AG04450 (cell line): ENCODE measurements at regions not wholly inside any gene's neighbourhood (a gene's known extent, or its start where the extent isn't known, plus 50 kb on each side); places are given as distances from the start of the nearest gene placed in this dataset.

Experiments
- CTCF ChIA-PET: fragments of 300-600, 350-600 bp; formaldehyde crosslinking; extraction: SDS; loops from one replicate; lab custom pipeline; 2022; ENCODE audit warnings: antibody characterized with exemption, inconsistent platforms; lab: Charles Lee
- POLR2A ChIA-PET: fragments of 350-600 bp; formaldehyde crosslinking; extraction: SDS; loops from one replicate; lab custom pipeline; 2021; ENCODE audit warnings: antibody characterized with exemption, inconsistent platforms; lab: Yijun Ruan, JAX
- DNase-seq: peaks from one replicate; pipeline ENCODE4 v3.0.0-alpha.2; 2011; ENCODE audit warnings: low read depth, low spot score
- H3K27ac ChIP-seq: one replicate; pipeline ENCODE4 v1.5.1; 2012; ENCODE audit warnings: low read depth, low read length, control low read depth
- H3K27me3 ChIP-seq: one replicate; pipeline ENCODE4 v1.6.0; 2012; ENCODE audit warnings: low read length; ENCODE audit not compliant: control insufficient read depth, insufficient read depth
- H3K4me3 ChIP-seq: 2 replicates; pipeline ENCODE4 v1.5.1; 2011; ENCODE audit warnings: mild to moderate bottlenecking, low read depth, low read length, control low read depth
- H3K9me3 ChIP-seq: 2 replicates; pipeline ENCODE4 v1.5.1; 2012; ENCODE audit warnings: low read length; ENCODE audit not compliant: control insufficient read depth, insufficient read depth
- TF ChIP-seq, protein P1 (sequence below): IDR thresholded peaks from 2 replicates; pipeline ENCODE4 v1.5.1; 2011; ENCODE audit warnings: low read depth, low read length, control low read depth, inconsistent platforms

DNA sequence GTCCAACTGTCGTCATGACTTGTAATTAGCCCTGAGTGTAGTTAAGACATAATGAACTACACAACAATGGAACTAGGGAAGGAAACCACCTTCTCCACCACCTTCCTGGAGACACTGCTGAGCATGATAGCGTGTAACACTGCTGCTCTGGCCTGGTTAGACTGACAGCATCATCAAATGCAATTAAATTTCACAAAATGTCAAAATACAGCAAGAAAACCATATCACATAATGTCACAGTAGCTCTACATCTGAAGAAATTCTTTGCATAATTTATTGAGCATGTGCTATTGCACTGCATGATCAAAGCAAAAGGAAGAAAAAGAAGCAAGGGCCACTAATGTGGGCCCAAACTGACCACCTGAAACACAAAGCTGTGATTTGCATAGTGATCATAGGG, 321.8 kb upstream of the TMTC1 start:
- TF ChIP-seq, protein P1, sequence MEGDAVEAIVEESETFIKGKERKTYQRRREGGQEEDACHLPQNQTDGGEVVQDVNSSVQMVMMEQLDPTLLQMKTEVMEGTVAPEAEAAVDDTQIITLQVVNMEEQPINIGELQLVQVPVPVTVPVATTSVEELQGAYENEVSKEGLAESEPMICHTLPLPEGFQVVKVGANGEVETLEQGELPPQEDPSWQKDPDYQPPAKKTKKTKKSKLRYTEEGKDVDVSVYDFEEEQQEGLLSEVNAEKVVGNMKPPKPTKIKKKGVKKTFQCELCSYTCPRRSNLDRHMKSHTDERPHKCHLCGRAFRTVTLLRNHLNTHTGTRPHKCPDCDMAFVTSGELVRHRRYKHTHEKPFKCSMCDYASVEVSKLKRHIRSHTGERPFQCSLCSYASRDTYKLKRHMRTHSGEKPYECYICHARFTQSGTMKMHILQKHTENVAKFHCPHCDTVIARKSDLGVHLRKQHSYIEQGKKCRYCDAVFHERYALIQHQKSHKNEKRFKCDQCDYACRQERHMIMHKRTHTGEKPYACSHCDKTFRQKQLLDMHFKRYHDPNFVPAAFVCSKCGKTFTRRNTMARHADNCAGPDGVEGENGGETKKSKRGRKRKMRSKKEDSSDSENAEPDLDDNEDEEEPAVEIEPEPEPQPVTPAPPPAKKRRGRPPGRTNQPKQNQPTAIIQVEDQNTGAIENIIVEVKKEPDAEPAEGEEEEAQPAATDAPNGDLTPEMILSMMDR = no peak
- Histone ChIP-seq H3K27me3 (no peaks in the 10 kb centered on the region), H3K27ac (no peak overlapping the region), H3K9me3 (peaks cover 2% of the 10 kb centered on the region; the same call in 1 of the 2 replicates), H3K4me3 (no peak overlapping the region)
- POLR2A ChIA-PET = no interaction called here
- no peak for DNase-seq
- CTCF ChIA-PET = no interaction called here

DNA sequence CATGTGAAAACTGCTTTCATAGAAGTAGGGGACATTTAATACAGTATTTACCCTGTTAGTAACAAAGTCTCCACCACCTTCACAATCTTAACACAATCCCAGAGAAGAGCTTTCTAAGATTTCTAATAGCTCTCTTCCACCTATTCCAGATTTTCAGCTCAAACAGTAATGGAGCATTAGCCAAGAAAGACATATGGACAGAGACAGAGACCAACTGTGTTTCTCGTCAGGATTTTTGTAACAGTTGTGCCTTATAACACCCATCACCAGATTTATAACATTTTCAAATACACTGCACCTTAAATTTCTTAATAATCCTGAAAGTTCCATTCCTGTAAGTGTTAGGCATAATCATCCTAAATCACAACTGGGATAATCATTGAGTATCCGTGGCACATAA, 321.2 kb upstream of the TMTC1 start:
- Histone ChIP-seq H3K27ac (no peak overlapping the region), H3K4me3 (no peak overlapping the region), H3K27me3 (no peaks in the 10 kb centered on the region), H3K9me3 (no peaks in the 10 kb centered on the region)
- TF ChIP-seq, protein P1 = no peak
- POLR2A ChIA-PET = no interaction called here
- DNase-seq = no peak
- CTCF ChIA-PET = no interaction called here

DNA sequence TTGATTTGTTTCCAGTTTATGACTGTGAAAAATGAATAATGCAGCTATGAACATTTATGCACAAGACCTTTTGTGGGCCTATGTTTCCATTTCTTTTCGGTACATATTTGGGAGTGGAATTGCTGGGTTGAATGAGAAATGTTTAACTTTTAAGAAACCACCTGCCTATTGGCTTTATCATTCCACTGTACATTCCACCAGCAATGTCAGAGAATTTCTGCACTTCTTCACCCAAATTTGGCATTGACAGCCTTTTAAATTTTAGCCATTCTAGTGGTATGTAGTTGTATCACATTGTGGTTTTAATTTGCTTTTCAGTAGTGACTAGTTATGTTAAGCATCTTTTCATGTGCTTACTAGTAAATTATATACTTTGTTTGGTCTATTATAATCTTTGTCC, 317.0 kb upstream of the TMTC1 start:
- DNase-seq = no peak
- no peak overlapping the region for H3K4me3 ChIP-seq
- H3K9me3 ChIP-seq = no peaks in the 10 kb centered on the region
- no peak overlapping the region for H3K27ac ChIP-seq
- no peaks in the 10 kb centered on the region for H3K27me3 ChIP-seq
- TF ChIP-seq, protein P1 = no peak
- ChIA-PET CTCF (no interaction called here), POLR2A (no interaction called here)

DNA sequence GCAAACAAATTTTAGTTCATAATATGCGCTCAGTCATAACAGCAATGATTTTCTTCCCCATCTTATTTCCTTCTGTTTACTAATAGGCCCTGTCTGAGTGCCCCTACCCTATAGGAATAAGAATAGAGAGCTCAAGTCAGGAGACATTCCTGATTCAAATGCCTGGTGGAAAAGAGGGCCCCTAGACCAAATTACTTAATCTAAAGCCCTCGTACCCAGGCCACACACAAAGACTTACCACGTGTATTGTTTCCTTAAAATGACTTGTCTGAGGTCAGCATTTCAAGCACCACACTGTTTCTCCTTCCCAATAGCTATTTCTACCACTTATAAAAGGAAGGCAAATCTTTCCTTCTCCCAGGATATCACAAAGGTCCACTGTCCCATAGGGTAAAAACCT, 314.9 kb upstream of the TMTC1 start:
- no peak for DNase-seq
- CTCF ChIA-PET = no interaction called here
- Histone ChIP-seq H3K27me3 (no peaks in the 10 kb centered on the region), H3K27ac (no peak overlapping the region), H3K4me3 (no peak overlapping the region), H3K9me3 (no peaks in the 10 kb centered on the region)
- TF ChIP-seq, protein P1 = no peak
- POLR2A ChIA-PET = no interaction called here

DNA sequence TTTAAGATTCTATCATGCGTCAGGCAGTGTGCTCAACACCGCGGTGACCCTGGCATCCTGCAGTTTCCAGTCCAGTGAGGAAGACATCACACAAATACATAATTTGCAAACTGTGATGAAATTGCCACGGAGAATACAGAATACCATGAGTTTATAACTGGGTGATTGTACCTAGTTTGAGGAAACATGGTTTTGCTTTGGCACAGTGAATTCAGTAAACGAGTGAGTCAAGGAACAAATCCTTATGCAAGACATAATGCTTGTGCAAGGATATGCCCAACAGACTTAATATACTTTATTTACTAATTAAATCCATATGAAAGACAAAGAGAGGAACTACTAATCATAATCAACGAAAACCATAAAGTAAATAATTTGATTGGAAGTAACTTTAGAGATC, 311.8 kb upstream of the TMTC1 start:
- TF ChIP-seq, protein P1 = no peak
- H3K27ac ChIP-seq = no peak overlapping the region
- no peaks in the 10 kb centered on the region for H3K27me3 ChIP-seq
- CTCF ChIA-PET = no interaction called here
- H3K4me3 ChIP-seq = no peak overlapping the region
- POLR2A ChIA-PET = no interaction called here
- DNase-seq = no peak
- no peaks in the 10 kb centered on the region for H3K9me3 ChIP-seq
